ENCODE measurements at regions not wholly inside any gene's neighbourhood (a gene's known extent, or its start where the extent isn't known, plus 50 kb on each side); places are given as distances from the start of the nearest gene placed in this dataset.
A peak's percentile ranks its signal among the peaks of the same experiment; 100 is the strongest.

- TF ChIP-seq EP300 (IDR thresholded peaks at IDR 0.05): no peak
- TF ChIP-seq POLR2A (IDR thresholded peaks at IDR 0.05): no peak
- no peak for TF ChIP-seq POLR2AphosphoS5 (IDR thresholded peaks at IDR 0.05)
- Histone ChIP-seq H3K4me1 (peaks cover 0 to 7% (median 0%) of the 10 kb centered on the region in 4 donors), H3K4me3 (no peak overlapping the region), H3K9me3 (no peaks in the 10 kb centered on the region), H3K27ac (no peak overlapping the region), H3K27me3 (no peaks in the 10 kb centered on the region), H3K36me3 (peaks cover 0 to 18% (median 9%) of the 10 kb centered on the region in 4 donors)
- 73 to 77% methylated on average over 15 to 28 of the region's 28 CpGs for WGBS, 2 donors
- ATAC-seq (ENCODE audit: low FRiP score in 2 of 2): no peak
- no peak for DNase-seq
These were observed 114.9 kb downstream of the PTPRS start for GRCh38 chr19:5225486-5226345.

- Histone ChIP-seq H3K9me3 (no peaks in the 10 kb centered on the region), H3K4me3 (no peak overlapping the region), H3K36me3 (peaks cover 0 to 30% (median 14%) of the 10 kb centered on the region in 4 donors), H3K27me3 (no peaks in the 10 kb centered on the region), H3K27ac (no peak overlapping the region), H3K4me1 (peaks cover 0 to 4% (median 0%) of the 10 kb centered on the region in 4 donors)
- 90 to 96% methylated on average over 6 of the region's 6 CpGs for WGBS, 2 donors
- DNase-seq (no peak), ATAC-seq (ENCODE audit: low FRiP score in 2 of 2) (no peak)
- TF ChIP-seq CTCF (IDR thresholded peaks at IDR 0.05): no peak
- no peak for TF ChIP-seq POLR2A (IDR thresholded peaks at IDR 0.05)
- no peak for TF ChIP-seq EP300 (IDR thresholded peaks at IDR 0.05)
These were observed 116.1 kb downstream of the PTPRS start for GRCh38 chr19:5224480-5224879.

- no peaks in the 10 kb centered on the region for H3K4me1 ChIP-seq
- TF ChIP-seq POLR2AphosphoS5 (IDR thresholded peaks at IDR 0.05) (no peak), EP300 (IDR thresholded peaks at IDR 0.05) (no peak), CTCF (IDR thresholded peaks at IDR 0.05) (no peak), POLR2A (IDR thresholded peaks at IDR 0.05) (no peak)
- 96 to 98% methylated on average over 18 to 43 of the region's 53 CpGs for WGBS, 2 donors
- H3K27ac ChIP-seq: no peak overlapping the region
- no peaks in the 10 kb centered on the region for H3K27me3 ChIP-seq
- H3K4me3 ChIP-seq: no peak overlapping the region
- H3K9me3 ChIP-seq: no peaks in the 10 kb centered on the region
- DNase-seq (peak in 1 of 2 donors; percentile 84), ATAC-seq (ENCODE audit: low FRiP score in 2 of 2) (no peak)
- peaks cover 2 to 46% (median 24%) of the 10 kb centered on the region in 4 donors for H3K36me3 ChIP-seq
These were observed 117.7 kb downstream of the PTPRS start for GRCh38 chr19:5222821-5223321.

GRCh38 chr19:5222178-5222577 lies 118.4 kb downstream of the PTPRS start:
- 95 to 96% methylated on average over 14 to 21 of the region's 22 CpGs for WGBS, 2 donors

GRCh38 chr19:5220866-5221265 lies 119.7 kb downstream of the PTPRS start:
- no peaks in the 10 kb centered on the region for H3K9me3 ChIP-seq
- no peak overlapping the region for H3K4me3 ChIP-seq
- ATAC-seq (ENCODE audit: low FRiP score in 2 of 2) (no peak), DNase-seq (peak in 1 of 2 donors; percentile 72)
- H3K4me1 ChIP-seq: no peaks in the 10 kb centered on the region
- H3K27me3 ChIP-seq: no peaks in the 10 kb centered on the region
- TF ChIP-seq POLR2AphosphoS5 (IDR thresholded peaks at IDR 0.05) (no peak), CTCF (IDR thresholded peaks at IDR 0.05) (no peak), EP300 (IDR thresholded peaks at IDR 0.05) (no peak), POLR2A (IDR thresholded peaks at IDR 0.05) (no peak)
- WGBS, 2 donors: 94 to 96% methylated on average over 12 to 16 of the region's 16 CpGs
- H3K36me3 ChIP-seq: peaks cover 5 to 62% (median 34%) of the 10 kb centered on the region in 4 donors
- H3K27ac ChIP-seq: no peak overlapping the region

More at GRCh38 chr19:5222178-5222577, 118.4 kb downstream of the PTPRS start:
- no peaks in the 10 kb centered on the region for H3K4me1 ChIP-seq
- no peak for ATAC-seq (ENCODE audit: low FRiP score in 2 of 2)
- H3K4me3 ChIP-seq: no peak overlapping the region
- DNase-seq: no peak
- no peak overlapping the region for H3K27ac ChIP-seq
- H3K36me3 ChIP-seq: peaks cover 4 to 49% (median 26%) of the 10 kb centered on the region in 4 donors
- H3K9me3 ChIP-seq: no peaks in the 10 kb centered on the region
- TF ChIP-seq POLR2AphosphoS5 (IDR thresholded peaks at IDR 0.05) (no peak), EP300 (IDR thresholded peaks at IDR 0.05) (no peak)
- no peaks in the 10 kb centered on the region for H3K27me3 ChIP-seq
